ENCODE measurements at regions not wholly inside any gene's neighbourhood (a gene's known extent, or its start where the extent isn't known, plus 50 kb on each side); places are given as distances from the start of the nearest gene placed in this dataset.
"Not testable (repeated sequence)": the region's sequence is repeated elsewhere in the genome, so short reads cannot be mapped to it uniquely, and the experiment has no call there.

DNA sequence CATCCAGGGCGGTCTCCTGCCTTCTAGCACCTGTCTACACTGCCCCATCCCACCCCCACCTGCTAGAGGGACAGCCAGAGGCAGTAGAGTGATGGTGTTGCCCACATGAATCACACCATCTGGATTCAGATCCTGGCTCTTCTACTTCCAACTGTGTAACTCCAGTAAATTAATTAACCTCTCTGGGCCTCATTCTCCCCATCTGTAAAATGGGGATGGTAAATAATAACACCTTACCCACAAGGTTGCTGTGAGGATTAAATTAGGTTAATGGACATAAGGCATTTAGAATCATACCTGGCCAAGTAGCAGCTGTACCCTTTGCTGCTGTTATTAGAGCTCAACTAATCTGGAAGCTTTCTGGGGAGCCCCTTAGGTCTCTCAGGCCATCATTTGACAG is 149.6 kb upstream of the BCOR start:
- in situ Hi-C loops (cut with HindIII; ENCODE audit: low pct_unique_long_range_greater_than_20kb, low sequenced_read_pairs) = no loop called here
- no peak for DNase-seq (ENCODE audit: low read depth)

DNA sequence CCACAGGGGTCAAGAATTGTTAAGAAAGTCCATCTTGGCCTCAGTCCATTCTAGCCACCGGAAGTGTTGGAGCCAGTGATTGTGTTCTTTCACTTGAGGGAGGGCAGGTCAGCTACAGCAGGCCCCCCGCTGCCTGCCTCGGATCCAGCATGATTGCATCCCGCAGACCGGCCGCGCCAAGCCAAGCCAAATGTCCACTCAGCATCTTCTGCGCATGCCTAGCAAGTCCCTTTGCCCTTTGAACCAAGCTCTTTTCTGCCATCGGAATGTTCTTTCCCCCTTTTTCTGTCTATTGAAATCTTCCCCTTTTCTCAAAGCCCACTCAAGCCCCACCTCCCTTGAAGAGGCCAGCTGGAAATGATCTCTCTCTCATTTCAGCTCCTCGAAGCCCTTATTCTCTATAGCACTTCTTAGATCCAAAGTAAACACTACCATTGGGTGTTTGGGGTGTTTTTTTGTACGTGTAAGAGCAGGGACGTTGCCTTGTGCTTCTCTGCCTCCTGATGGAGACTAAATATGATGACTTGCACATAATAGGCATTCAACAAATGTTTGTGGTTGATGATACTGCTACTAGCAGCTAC is 147.8 kb upstream of the BCOR start:
- in situ Hi-C loops (cut with HindIII; ENCODE audit: low pct_unique_long_range_greater_than_20kb, low sequenced_read_pairs) = no loop called here
- no peak for DNase-seq (ENCODE audit: low read depth)

DNA sequence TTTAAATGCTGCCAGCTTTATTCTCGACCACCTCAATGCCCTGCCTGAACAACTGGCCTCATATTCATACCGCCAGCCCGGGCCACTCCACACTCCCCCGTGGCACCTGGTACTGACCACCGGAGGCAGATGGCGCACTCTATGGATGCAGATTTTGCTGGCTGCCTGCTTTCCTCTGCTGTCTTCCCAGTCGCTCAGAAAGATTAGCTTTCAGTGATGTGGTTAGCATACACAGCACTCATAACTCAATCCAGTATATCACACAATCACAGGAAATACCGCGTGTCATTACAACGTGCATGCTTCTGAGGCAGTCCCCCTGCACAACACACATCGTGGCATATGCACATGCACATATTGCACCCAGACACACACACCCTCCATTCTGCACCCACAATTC is 147.2 kb upstream of the BCOR start:
- in situ Hi-C loops (cut with HindIII; ENCODE audit: low pct_unique_long_range_greater_than_20kb, low sequenced_read_pairs) = no loop called here
- DNase-seq (ENCODE audit: low read depth) = no peak

DNA sequence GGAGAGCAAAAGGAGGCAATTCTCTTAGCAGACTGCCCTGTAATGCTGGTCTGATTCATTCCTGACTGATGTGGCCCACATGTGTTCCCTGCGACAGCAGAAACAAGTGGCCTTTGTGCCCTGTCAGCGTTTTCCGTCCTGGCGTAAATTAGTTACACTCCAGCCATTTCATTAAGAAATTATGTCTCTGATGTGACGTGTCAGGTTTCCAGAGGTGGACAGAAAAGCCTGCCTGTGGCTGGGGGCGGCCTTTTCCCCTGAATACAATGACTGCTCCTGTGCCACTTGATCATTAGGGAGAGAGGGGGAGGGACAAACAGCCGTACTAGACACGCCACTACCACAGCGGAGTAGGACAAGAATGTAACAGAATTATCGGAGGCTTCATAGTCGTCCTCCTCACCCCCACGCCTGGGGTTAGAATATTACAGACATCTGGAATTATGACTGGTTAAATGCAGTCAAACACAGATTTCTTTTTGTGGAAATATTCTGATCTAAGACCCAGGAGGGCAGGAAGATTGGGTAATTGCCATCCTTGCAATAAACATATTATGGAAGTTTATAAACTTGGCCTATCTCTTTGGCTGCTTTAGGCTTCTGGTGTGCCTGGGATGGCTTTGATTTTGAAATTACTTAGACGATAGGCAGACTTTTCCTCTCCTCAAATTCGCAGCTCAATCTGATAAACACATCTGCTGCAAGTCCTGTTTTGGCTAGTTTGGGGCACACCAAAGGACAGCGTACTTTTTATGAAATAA is 146.2 kb upstream of the BCOR start:
- no peak for DNase-seq (ENCODE audit: low read depth)
- in situ Hi-C loops (cut with HindIII; ENCODE audit: low pct_unique_long_range_greater_than_20kb, low sequenced_read_pairs) = no loop called here

DNA sequence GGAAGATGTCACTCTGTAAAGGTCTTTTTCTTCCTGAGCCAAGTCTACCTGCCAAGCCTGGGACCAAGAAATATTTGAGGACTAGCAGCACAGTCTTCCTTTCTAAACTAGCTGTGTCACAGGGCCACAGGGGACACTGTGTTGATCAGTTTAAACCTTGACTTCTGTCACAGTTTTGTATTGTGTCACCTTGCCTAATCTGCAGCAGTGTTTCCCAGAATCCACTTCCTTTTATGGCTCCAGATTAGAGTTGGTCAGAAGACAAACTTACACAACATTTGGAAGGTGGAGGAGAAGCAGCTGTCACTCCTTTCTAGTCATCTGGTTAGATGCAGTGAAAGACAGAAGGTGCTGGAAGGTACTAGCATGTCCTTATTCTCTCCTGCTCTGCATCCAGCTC is 143.1 kb upstream of the BCOR start:
- no peak for DNase-seq (ENCODE audit: low read depth)
- in situ Hi-C loops (cut with HindIII; ENCODE audit: low pct_unique_long_range_greater_than_20kb, low sequenced_read_pairs) = no loop called here

DNA sequence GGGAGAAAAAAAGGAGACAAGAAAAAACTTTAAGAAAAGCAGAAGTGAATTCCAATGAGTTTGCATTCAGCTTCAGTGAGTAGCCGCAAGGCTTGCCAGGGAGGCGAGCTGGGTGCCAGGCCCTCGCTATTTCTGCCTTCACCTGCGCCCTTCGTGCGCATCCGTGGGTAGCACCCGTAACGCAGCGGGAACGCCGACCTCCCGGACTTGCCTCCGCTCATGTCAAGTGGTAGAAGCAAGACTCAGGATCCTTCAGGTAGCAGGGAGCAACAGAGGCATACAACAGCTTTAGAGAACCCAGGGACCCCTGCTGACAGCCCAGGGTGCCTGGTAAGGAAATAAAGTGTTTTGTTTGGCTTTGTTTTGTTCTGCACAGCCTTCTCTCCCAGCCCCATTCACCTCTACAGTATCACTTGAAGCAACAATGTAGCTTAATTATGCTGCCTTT is 140.0 kb upstream of the BCOR start:
- in situ Hi-C loops (cut with HindIII; ENCODE audit: low pct_unique_long_range_greater_than_20kb, low sequenced_read_pairs) = no loop called here
- DNase-seq (ENCODE audit: low read depth) = no peak

DNA sequence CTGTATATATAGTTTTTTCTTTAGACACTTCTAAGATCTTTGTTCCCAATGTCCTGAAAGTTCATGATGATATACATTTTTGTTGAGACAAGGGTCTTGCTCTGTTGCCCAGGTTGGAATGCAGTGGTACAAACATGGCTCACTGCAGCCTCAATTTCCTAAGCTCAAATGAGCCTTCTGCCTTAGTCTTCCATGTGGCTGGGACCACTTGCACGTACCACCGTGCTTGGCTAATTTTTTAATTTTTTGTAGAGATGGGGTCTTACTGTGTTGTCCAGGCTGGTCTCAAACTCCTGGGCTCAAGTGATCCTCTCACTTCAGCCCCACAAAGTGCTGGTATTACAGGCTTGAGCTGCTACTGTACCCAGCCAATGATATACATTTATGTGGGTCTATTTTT is 132.9 kb upstream of the BCOR start:
- in situ Hi-C loops (cut with HindIII; ENCODE audit: low pct_unique_long_range_greater_than_20kb, low sequenced_read_pairs) = no loop called here
- DNase-seq (ENCODE audit: low read depth) = no peak

DNA sequence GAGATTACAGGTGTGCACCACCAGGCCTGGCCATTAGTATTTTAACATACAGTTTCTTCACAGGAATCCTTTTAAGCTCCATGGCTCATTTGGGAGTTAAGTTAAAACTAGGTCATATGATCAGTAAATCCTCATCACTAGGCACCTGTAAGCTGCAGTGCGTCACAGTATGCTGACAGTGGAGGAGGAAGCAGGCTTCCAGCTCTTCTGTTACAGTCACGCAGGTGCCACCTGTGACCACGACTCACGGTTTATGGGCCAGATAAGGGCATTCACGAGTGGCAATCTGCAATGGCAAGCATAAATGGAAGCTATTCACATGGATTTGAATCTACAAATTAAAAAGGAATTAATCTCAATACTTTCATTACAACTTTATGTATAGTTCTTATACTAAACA is 129.4 kb upstream of the BCOR start:
- DNase-seq (ENCODE audit: low read depth) = no peak
- in situ Hi-C loops (cut with HindIII; ENCODE audit: low pct_unique_long_range_greater_than_20kb, low sequenced_read_pairs) = no loop called here

DNA sequence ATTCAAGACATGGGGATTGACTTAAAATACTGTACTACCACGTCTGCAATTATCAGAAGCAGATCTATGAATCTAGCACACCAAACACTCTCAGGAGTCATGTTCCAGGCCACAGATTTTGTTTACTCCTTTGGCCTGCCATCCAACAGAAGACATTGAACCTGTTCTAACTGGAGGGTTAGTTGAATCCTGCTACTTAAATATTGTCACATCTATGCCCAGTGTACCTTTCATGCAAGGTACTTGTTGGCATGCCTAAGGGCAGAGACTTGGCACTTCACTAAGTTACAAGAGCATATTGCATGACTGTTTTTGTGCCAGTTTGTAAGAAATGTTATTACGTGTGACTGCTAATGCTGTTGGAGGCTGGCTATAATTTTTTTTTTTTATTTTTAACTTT is 126.9 kb upstream of the BCOR start:
- DNase-seq (ENCODE audit: low read depth) = no peak
- in situ Hi-C loops (cut with HindIII; ENCODE audit: low pct_unique_long_range_greater_than_20kb, low sequenced_read_pairs) = no loop called here

DNA sequence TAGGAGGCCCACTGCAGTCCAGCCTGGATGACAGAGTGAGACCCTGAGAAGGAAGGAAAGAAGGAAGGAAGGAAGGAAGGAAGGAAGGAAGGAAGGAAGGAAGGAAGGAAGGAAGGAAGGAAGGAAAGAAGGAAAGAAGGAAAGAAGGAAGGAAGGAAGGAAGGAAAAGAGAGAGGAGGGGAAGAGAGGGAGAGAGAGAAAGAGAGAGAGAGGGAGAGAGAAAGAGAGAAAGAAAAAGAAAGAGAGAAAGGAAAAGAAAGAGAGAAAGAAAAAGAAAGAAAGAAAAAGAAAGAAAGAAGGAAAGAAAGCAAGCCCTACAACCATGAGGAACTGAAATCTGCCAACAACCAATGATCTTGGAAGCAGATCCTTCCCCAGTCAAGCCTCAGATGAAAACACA is 124.9 kb upstream of the BCOR start:
- in situ Hi-C loops (cut with HindIII; ENCODE audit: low pct_unique_long_range_greater_than_20kb, low sequenced_read_pairs); DNase-seq (ENCODE audit: low read depth): not testable (repeated sequence)

DNA sequence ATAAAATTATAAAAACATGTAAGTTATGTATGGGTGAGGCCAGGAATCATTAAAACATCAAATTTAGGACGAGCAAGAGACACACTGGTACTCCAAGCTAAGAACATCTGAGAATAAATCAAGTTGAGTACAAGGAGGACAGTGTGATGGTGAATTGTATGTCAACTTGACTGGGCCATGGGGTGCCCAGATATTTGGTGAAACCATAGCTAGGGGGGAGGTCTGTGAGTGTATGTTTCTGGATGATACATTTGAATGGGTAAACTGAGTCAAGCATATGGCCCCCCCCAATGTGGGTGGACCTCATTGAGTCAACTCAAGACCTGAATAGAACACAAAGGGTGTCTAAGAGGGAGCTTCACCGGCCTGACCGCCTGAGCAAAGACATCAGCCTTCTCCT is 115.3 kb upstream of the BCOR start:
- DNase-seq (ENCODE audit: low read depth) = no peak

DNA sequence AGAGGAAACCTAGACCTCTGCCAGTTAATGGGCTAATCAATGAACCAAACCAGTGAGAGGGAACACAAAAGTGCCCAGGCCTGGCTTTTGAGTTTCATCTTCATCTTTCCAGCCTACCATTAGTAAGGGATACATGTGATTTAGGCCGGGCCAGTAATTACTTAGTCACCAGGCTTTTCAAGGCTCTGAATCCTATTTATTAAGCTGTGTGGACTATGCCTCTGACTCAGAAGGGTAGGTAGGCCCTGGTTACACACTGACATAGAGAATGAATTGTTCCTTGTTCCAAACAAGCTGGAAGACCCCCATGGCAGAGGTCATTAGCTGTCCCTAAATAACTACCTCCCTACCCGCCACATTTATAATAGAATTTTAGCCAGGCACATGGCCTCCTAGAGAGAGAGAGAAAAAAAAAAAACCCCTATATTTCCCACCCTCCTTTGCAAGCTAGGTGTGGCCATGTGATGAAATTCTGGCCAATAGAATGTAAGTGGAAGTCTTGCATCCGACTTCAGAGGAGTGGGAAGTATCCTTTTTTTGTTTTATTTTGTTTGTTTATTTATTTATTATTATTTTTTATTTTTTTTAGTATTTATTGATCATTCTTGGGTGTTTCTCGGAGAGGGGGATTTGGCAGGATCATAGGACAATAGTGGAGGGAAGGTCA is 112.3 kb upstream of the BCOR start:
- no peak for DNase-seq (ENCODE audit: low read depth)
- in situ Hi-C loops (cut with HindIII; ENCODE audit: low pct_unique_long_range_greater_than_20kb, low sequenced_read_pairs) = no loop called here

More for the DNA sequence above, 115.3 kb upstream of the BCOR start:
- in situ Hi-C loops (cut with HindIII; ENCODE audit: low pct_unique_long_range_greater_than_20kb, low sequenced_read_pairs) = no loop called here

DNA sequence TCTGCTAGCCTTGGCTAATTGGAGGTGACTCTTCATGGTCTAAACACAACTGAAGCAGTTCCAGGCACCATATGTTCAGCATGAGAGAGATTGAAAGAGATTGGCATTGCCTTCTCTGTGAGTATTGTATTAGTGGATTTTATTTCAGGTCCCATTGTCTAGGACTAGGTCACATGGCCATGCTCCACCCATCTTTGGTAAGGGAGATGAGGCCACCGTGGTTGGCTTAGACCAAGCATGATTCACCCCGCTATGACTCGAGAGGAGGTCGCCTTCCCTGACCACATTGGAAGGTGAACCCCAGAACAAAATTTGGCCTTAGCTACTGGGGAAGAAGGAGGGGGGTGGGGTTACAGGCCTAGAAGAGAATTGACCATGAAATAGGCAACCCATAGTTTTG is 109.9 kb upstream of the BCOR start:
- in situ Hi-C loops (cut with HindIII; ENCODE audit: low pct_unique_long_range_greater_than_20kb, low sequenced_read_pairs) = no loop called here
- peak; percentile 2 for DNase-seq (ENCODE audit: low read depth)

DNA sequence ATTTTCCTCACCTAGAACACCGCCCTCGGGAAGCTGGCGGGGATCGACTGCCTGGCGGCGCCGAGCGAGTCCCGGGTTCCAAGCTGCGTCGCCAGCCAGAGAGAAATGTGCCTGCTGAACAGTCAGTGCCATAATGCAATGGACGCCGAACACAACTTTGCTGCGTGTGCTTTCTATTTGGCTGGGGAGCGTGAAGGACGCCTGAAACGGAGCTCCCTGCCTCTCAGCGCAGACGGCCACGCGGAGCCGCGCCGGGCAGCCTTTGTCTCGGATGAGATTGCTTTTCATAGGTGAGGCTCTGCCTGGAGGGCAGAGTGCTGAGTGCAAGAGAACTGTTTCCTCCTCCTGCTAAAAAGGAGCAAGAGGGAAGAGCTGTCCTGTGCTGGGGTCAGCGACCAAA is 107.7 kb upstream of the BCOR start:
- in situ Hi-C loops (cut with HindIII; ENCODE audit: low pct_unique_long_range_greater_than_20kb, low sequenced_read_pairs) = no loop called here

DNA sequence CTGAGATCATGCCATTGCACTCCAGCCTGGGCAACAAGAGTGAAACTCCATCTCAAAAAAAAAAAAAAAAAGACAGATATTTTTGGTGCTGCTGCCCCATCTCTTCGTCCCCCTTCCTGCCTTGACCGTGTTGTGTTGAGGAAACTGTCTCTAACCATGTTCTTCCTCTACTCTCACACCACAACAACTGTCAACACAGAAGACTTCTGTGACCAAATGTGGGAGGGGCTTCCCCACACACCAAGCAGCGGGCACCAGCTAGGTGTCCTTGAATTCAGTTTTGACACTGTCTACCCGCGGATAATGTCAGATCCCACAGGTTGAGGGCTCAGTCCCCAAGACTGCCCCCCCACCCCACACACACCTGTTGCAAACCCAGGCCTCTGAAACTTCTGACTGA is 104.7 kb upstream of the BCOR start:
- in situ Hi-C loops (cut with HindIII; ENCODE audit: low pct_unique_long_range_greater_than_20kb, low sequenced_read_pairs) = no loop called here
- no peak for DNase-seq (ENCODE audit: low read depth)

More for the DNA sequence above, 107.7 kb upstream of the BCOR start:
- DNase-seq (ENCODE audit: low read depth) = no peak

DNA sequence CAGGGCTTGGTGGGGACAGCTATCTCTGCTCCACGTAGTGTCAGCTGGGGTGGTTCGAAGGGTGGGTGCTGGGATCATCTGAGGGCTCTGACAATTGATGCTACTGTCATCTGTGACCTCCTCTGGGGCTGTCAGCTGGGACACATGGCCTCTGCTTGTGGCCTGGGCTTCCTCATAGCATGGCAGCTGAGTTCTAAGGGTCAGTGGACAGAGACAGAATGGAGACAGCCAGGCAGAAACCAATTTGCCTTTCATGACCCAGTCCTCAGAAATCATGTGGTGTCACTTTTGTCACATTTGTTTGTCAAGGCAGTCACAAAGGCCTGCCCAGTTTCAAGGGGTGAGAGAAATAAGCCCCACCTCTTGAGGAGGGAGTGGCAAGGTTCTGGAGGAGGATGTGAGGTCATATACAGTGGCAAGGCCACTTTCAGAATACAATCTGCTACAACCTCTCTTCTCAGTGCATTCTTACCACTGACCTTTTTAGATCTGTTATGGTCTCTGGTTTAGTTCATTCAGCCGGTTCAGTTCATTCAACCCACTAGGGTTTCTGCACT is 103.6 kb upstream of the BCOR start:
- DNase-seq (ENCODE audit: low read depth) = peak; percentile 2
- in situ Hi-C loops (cut with HindIII; ENCODE audit: low pct_unique_long_range_greater_than_20kb, low sequenced_read_pairs) = no loop called here

DNA sequence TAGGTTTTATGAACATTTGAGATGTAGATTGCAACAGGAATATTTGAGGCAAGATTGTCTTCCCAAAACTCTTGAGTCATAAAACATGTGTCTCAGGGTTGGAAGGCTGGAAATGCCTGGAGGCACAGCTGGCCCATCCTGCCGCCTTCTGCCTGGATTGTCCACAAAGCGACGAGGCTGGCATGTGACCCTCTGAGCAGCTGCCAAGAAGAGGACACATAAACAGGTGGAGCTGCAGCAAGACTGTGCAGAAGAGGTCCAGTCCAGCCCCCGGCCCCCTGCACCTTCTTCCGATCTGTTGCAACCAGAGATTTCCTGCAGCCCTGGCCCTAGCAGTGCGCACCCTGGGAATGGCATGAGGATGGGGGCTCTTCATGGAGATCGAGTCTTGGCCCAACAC is 101.9 kb upstream of the BCOR start:
- DNase-seq (ENCODE audit: low read depth) = no peak
- in situ Hi-C loops (cut with HindIII; ENCODE audit: low pct_unique_long_range_greater_than_20kb, low sequenced_read_pairs) = no loop called here

DNA sequence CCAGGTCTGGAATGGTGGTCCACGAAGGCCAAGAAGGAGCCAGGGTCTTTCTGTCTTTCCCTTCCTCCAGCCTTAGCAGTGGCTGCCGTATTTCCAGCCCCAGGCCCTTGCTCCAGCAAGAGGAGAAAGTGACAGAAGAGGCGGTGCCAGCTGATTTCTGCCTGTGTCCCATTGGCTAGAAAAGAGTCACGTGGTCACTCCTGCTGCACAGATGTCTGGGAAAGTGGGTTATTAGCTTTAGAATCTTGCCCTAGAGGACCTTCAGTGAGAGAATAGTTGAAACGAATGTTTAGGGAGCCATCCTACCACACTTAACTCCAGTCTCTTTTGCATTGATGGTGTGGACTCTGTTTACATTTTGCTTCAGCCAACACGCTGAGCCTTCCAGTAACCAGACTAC is 99.3 kb upstream of the BCOR start:
- in situ Hi-C loops (cut with HindIII; ENCODE audit: low pct_unique_long_range_greater_than_20kb, low sequenced_read_pairs) = no loop called here
- DNase-seq (ENCODE audit: low read depth) = no peak

DNA sequence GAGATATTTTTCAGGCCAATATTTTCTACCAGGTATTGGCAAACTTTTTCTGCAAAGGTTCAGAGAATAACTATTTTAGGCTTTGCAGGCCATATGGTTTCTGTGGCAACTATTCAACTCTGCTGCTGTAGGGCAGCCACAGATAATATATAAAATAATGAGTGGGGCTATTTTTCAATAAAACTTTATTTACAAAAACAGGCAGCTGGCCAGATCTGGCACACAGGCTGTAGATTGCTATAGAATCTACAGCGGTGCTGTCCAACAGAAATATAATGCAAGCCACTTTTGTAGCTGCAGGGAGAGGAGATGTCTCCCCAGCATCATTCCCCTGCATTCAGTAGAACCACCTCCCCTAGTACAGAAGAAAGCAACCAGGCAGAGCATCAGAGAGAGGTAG is 97.6 kb upstream of the BCOR start:
- in situ Hi-C loops (cut with HindIII; ENCODE audit: low pct_unique_long_range_greater_than_20kb, low sequenced_read_pairs) = no loop called here

More for the DNA sequence above, 97.6 kb upstream of the BCOR start:
- no peak for DNase-seq (ENCODE audit: low read depth)
